ENCODE measurements at regions not wholly inside any gene's neighbourhood (a gene's known extent, or its start where the extent isn't known, plus 50 kb on each side); places are given as distances from the start of the nearest gene placed in this dataset.
"Not testable (repeated sequence)": the region's sequence is repeated elsewhere in the genome, so short reads cannot be mapped to it uniquely, and the experiment has no call there.

DNA sequence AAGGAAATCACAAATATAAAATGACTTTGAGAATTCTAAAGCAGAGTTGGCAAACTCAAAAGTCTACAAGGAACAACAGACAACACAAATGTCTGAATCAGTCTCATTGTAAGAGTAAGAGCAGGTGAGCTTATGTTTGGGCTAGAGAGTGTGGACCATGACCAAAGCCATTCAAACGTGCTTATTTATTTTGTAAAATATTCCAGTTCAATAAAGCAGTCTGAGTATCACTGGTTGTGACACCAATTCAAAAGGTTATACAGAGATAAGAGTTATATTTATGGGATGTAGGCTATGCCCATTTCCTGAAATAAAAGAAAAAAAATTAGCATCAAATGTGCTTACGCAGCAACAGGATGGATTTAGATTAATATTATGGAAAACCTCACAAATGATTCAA is 251.6 kb downstream of the KLF5 start:
- no peak for DNase-seq

DNA sequence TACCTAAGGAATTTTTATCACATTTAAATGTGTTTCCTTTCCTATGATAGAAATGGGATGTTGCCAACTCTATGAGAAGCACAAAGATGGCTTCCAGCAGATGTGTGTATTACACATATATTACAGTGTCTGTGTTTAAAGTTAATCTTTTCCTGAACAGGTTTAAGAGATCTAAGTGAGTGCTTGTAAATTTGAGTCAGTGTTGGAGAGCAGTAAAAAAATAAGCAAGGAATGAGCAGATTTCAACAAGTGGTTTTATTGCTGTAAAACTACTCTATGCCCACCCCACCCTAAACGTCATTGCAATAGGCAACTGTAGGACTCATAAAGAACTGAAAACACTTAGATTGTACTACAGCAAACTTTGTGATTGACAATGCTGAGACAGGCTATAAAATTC is 248.7 kb downstream of the KLF5 start:
- no peak for DNase-seq

DNA sequence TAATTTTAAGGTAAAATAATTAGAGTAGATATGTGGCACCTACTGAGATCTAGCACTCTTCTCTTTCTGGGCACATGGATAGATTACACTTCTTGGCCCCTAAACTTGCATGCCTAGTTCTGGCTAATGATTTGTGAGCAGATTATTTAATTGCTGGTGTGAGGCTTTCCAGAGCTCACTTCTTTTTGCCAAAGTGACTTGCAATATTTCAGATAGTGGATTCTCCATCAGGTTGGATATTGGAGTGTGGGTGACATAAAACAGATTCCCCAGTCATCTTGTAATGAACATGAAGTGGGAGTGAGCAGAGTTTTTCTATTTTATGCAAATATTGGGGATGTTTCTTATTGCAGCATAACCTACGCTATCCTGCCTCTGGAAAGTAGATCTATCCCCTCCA is 247.9 kb downstream of the KLF5 start:
- no peak for DNase-seq

DNA sequence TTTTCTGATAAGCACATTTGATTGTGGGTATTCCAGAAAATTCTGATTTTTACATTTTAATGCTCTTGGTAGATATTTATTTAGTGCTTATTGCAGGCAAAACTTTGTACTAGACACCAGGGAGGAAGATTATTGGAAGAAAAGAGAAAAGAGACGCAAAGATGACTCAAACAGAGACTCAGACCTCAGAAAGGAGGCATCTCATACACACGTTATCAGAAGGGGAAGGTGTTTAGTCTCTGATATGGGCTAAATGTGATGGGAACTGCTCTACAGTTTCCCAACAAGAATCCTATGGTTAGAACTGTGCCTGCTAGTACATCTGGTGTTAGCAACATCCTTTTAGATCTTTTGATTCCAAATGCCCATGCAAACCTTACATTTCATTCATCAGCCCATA is 245.6 kb downstream of the KLF5 start:
- no peak for DNase-seq

DNA sequence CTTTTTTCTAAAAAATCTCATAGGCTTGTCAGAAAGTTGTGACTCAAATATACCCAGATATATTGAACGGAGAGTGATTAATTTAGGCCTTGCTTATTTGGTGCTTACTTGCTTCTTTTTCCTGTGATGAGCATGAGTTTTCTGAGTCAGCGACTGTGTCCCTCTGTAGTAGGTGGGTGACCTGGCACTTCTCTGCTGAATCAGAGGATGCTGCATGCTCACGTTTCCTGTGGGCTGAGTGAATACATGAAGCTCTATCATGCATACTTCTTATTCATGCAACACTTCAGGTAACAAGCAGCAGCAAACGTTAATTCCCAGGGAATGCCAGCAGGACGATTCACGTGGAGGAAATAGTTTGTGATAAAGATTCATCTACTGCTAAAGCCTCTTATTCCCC is 245.0 kb downstream of the KLF5 start:
- DNase-seq: peak; percentile 5

DNA sequence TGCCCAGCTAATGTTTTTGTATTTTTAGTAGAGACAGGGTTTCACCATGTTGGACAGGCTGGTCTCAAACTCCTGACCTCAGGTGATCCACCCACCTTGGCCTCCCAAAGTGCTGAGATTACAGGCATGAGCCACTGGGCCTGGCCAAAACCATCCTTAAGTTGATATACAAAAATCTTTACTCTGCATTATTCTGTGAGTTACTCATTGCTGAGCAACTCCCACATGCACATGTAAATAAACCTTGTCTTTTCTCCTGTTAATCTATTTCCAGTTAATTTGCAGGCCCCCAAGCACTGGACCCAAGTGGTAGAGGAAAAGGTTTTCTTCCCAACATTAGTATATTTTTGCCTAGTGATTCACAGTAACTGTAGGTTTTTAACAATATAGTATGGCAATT is 242.8 kb downstream of the KLF5 start:
- DNase-seq: not testable (repeated sequence)

DNA sequence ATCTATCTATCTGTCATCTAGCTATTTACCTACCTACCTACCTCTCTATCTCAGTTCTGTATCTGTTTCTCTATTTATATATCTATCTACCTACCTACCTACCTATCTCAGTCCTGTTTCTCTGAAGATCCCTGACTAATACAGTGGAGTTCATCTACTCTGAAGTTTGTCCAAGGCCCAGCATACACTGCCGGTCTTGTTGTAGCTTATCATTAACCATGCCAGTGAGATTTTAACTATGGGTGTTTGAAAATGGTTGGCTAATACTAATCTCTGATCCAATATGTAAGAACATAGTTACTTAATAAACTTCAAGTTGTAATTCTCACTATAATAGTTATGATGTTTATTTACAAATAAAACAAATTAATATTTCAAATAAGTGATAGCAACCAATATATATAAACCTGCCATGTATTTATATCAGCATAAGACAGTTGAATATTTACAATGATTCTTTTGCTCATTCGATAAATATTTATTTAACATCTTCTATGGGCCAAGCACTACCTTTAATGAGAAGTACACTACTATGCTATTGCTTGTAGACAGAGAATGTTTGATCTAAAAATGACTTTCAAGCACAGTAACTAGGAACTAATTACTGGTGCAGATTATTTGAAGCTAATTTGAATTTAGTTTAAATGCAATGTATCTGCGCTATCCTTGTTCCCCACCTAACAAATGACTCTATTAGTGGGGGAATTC is 242.1 kb downstream of the KLF5 start:
- DNase-seq: no peak

DNA sequence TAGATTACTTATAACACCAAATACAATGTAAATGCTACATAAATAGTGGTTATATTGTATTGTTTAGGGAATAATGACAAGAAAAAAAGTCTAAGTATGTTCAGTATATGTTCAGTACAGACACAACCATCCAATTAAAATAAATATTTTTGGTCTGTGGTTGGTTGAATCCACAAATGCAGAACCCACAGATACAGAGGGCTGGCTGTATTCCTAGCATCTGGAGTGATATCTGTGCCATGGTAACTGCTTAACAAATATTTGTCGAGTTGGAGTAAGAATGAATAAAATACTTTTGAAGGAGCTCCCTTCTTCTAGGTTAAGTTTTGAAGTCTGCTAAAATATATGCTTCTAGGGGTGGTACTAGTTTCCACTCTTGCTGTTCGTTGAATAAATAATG is 241.0 kb downstream of the KLF5 start:
- DNase-seq: no peak

DNA sequence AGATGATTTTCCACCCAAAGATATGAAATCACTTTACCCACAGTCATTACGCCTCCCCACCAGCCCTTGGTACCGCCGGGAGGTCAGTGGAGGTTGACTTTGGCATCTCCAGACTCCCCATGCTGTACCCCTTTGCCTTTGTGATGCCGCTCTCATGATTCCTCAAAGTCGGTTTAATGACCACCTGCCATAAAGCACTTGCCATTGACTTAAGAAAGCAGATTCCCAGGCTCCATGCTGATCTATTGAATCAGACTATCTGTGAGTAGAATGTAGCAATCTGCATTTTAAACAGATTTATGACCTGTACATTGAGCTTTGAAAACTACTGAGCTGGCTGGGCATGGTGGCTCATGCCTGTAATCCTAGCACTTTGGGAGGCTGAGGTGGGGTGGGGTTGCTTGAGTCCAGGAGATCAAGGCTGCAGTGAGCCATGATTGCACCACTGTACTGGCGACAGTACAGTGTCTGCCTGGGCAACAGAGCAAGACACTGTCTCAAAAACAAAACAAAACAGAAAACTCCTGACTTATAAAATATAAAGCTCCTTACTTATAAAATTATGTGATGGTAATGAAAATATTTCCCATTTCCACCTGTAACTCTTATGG is 235.2 kb downstream of the KLF5 start:
- DNase-seq: no peak

DNA sequence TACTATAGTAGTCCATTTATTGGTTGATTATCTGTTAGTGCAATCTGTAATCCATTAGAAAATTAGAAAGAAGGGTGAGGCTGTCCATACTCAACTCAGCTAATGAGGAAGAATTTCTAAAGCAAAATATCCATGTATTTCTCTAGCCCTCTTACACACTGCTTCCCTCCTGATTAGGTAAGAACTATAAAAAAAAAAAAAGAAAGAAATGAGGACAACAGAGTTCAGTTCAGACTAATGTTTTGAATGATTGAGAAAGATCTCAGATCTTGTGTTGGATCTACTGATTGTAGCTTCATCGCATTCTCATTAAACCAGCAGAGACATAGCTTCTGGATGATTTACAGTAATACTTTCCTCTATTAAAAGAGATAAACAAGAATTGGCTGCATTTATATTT is 233.3 kb downstream of the KLF5 start:
- no peak for DNase-seq

DNA sequence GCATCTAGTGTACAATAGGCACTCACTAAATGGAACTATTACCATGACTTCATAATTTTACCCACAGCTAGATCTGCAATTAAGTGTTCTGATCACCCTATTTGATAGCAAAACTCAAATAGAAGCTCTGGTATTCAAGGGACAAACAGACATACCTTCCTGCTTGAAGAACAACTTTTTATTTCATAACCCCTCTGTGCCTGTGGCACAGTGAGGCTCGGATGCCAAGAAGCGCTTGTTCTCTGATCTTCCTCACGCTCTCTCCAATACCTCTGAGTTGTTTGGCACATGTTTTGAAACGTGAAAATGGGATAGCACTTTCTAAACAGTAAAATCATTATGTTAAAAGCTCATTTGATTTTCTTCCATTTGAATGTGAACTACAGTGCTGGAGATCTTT is 232.0 kb downstream of the KLF5 start:
- no peak for DNase-seq

DNA sequence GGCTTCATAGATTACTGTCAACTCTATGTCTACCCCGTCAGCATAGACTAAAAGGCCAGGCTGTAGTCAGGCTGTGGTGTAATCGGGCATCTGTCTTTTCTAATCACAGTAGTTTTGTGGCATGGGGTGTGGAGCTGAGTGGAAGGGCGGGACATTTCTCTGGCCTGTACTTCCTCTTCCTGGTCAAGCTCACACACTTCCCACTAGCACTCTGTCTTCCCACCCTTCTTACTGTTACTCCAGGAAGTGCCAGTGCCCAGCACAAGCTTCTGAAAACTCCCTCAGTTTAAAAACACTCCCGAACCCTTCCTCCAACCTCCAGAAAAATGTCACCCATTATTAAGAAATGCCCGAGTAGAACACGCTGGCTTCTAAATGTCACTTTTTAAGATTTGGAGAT is 229.8 kb downstream of the KLF5 start:
- DNase-seq: no peak

DNA sequence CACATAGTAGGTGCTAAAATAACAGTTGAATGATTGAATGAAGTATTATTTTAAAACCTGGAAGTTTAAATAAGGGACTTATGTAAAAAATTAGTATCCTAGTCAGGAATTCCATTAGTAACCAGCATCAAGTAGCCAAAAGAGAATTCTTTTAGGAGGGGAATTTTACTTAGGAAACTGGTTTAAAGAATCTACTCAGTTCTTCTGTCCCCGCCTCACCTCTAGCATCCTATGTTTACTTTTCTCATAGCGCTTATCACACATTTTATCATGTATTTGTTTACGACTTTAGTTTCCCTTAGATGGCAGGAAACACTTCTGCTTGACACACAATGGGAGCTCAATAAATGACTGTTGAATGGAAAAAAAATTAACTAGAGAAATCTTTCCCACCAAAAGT is 229.0 kb downstream of the KLF5 start:
- DNase-seq: no peak

DNA sequence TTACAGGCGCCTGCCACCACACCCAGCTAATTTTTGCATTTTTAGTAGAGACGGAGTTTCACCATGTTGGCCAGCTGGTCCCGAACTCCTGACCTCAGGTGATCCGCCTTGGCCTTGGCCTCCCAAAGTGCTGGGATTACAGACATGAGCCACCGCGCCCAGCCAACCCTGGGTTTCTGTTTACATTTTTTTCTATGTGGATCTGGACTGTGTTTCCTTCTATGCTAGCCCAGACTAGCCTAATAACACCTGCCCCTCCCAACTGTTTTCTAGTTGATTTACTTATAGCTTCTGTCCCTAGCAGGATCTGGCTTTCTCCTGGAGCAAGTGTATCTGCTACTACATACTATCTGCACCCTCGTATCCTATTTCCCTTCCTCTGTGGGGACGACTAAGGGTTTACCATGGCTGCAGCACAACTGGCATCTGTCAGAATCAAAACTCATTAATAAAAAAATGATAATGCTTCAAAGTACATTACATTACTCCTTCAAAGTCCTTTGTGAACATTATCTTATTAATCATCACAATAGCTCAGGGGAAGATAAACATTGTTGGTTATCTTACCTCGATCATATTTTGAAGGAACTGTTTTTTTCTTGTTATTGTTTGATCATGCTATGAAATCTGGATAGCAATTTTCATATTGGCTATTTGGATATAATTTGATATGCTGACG is 228.3 kb downstream of the KLF5 start:
- no peak for DNase-seq

DNA sequence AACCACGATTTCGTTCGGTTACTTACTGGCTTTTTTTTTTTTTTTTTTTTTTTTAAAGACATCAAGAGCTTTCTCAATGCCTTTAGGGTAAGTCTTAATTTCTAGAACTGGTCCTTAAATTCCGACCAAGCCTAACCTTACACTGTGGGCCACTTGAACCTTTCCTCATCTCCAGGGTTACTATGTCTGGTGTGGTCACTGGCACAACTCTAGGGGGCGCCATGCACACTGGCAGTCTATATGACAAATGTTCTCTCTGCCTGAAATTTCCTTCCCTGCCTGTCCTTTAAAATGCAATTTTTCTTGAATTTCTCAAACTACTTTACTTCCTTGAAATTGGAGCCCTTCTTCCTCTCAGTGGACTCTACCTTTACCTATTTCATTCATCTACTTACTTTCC is 227.4 kb downstream of the KLF5 start:
- DNase-seq: no peak

DNA sequence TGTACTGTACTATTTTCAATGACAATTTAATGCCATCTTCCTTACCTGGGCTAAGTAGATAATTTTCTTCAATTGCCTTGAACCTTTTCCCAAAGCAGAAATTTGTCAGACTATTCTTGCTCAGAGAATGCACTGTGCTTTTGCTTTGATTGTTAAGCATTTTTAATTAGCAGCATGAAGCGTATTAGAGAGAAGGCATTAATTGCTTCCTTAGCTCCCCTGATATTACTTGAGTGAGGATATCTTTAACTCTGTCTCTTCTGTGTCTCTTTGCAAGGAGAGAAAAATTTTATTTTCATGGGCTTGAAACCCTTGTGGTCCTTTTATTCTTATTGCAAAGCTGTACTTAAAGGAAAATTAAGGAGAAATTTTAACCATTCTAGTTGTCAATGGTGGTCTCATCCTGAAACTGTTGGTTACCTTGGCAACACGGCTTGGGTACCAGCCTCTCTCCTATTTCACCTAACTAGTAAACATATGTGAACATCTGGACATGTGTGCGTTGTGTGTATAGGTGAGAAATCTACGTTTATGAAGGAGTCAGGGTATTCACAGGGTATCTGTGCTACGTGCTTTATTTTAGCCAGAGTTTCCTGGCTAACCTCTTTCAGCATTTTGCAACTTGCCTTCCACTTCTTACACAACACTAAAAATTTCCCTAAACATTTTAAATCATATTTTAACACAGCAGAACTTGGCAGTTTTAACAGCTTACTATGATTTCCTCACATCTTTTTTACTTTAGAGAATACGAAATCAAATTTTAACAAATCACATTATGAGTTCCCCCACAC is 225.5 kb downstream of the KLF5 start:
- no peak for DNase-seq

DNA sequence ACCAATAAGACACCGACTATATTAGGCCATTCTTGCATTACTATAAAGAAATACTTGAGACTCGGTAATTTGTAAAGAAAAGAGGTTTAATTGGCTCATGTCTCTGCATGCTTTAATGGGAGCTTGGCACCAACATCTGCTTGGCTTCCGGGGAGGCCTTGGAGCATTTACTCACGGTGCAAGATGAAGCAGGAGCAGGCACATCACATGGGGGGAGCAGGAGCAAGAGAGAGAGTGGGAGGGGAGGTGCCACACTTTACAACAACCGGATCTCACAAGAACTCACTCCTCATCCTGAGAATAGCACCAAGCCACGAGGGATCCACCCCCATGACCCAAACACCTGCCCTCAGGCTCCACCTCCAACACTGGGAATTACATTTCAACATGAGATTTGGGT is 224.8 kb downstream of the KLF5 start:
- no peak for DNase-seq

DNA sequence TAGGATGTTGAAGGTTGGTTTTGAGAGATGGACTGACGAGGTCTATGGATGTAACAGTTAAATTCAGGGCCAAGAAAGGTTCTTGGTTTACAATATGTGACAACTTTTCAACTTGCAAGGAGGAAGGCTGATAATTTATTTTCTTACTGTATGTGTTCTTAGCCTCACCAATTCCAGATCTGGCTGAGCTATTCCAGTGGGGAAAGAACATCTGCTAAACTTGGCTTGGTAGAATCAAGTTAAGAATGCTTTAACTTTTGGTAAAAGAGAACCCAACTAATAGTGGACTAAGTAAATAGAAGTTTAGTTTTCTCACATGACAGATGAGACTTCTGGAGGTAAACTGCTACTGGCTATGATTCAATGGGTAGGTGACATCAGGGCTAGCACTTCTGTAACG is 222.9 kb downstream of the KLF5 start:
- no peak for DNase-seq

DNA sequence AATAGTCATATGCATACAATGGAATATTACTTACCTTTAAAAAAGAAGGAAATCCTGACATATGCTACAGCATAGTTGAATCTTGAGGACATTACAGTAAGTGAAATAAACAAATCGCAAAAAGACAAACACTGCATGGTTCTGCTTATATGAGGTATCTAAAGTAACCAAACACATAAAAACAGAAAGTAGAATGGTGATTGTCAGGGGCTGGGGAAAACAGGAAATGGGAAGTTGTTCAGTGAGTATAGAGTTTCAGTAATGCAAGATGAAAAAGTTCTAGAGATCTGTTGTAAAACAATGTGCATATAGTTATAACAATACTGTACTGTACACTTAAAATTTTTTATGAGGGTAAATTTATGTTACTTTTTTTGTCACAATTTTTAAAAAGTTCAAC is 219.4 kb downstream of the KLF5 start:
- no peak for DNase-seq

DNA sequence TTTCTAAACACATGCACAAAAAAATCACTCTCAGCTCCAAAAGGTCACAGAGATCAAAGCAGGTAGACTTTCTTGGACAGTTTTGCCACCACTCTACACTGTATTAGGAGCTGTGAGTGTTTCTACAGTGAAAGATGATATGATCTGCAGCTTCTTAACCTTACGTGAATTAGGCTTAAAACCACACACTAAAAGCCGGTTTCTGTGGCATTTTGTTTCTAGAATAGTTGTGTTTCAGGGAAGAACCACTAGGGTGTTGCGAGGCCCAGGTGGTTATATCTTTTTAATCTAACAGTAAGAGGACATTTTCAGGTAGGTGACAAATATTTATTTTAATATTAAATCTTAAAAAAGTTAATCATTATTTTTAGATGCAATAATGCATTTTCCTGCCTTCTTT is 216.4 kb downstream of the KLF5 start:
- DNase-seq: no peak

DNA sequence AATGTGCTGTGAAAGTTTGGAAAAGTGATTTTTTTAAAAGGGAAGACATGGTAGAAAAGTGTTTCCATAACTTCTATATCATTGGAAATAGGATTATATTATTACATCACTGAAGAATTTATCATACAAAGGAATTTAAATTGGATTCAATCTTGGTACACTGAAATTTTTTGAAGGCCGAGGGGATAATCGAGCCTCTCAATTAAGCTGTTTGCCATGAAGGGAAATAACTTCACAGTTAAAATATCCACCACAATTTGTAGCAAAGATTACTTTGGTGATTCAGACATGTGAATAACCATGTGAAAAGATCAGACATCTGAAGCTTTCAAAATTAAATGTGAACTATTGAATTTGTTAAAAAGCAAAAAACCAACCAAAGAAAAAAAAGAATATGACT is 215.3 kb downstream of the KLF5 start:
- DNase-seq: no peak

DNA sequence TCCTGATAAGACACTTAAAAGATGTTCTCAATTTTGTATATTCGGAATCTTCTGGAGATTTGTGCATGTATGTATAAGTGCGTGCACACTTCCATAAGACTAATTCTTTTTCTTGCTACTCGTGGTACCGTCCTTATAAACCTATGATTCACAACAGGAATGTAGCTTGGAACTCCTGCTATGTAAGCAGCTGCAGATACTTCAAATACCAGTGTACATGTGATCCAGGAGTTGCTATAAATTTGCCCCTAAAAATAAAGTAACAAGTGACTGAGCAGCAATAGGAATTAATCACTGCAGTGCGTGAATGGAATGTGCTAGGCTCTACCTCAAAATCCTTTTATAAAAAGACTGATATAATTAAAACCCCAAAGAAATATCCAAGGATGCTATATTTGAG is 214.9 kb downstream of the KLF5 start:
- no peak for DNase-seq

DNA sequence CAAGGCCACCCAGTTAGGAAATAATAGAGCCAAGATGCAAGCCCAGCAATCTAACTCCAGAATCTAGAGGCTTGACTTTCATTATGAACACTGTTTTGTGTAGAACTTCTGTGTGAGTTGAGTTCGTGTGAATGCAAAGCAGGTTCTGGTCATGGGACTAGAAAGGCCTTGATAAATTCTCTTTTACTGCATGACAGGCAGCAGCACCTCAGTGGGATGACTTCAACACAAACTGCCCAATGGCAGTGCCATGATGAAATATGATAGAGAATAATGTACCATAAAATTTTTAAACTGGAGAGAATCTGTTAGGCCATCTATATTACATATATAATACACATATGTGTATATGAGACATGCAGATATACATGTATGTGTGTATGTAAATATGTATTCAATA is 214.5 kb downstream of the KLF5 start:
- DNase-seq: no peak

DNA sequence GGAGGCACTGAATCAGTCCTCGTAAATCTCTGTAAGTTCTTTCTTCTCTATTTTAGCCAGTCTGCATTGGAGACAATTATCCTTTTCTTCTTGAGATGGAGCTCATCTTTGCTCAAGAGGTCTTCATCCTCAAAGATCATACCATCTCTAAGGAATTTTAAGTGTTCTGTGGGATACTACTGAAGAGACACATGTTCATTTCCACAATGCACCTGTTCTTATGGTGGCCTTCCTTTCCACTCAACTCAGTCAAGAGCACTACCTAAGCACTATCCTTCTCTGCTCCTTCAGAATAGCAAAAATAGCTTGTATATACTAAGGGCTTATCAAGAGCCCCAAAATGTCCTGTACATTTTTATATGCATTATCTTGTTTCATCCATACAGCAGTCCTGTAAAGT is 214.0 kb downstream of the KLF5 start:
- DNase-seq: no peak
